Epithelial cell of proximal tubule (primary cell): ENCODE measurements at regions not wholly inside any gene's neighbourhood (a gene's known extent, or its start where the extent isn't known, plus 50 kb on each side); places are given as distances from the start of the nearest gene placed in this dataset.
"Not testable (repeated sequence)": the region's sequence is repeated elsewhere in the genome, so short reads cannot be mapped to it uniquely, and the experiment has no call there.

ENCODE experiments used
- DNase-seq: peaks from one replicate; pipeline ENCODE4 v3.0.0-alpha.2; 2011; ENCODE audit warnings: low read depth
- H3K4me3 ChIP-seq: 2 replicates; pipeline ENCODE4 v1.5.1; 2011; ENCODE audit warnings: low read depth, mild to moderate bottlenecking, low read length
- CTCF ChIP-seq: conservative IDR thresholded peaks from 2 replicates; pipeline ENCODE4 v1.5.1; 2012; ENCODE audit warnings: low read depth, mild to moderate bottlenecking, low read length

- no peak overlapping the region for H3K4me3 ChIP-seq
- no peak for TF ChIP-seq CTCF
- no peak for DNase-seq
Measured at GRCh38 chr10:8334631-8335030, 280.1 kb downstream of the GATA3 start.

GRCh38 chr10:8336629-8337331, 282.3 kb downstream of the GATA3 start:
- DNase-seq: no peak
- TF ChIP-seq CTCF: no peak
- H3K4me3 ChIP-seq: no peak overlapping the region

GRCh38 chr10:8337332-8337651, 282.8 kb downstream of the GATA3 start:
- no peak for TF ChIP-seq CTCF
- DNase-seq: no peak
- no peak overlapping the region for H3K4me3 ChIP-seq

GRCh38 chr10:8338177-8338766, 283.8 kb downstream of the GATA3 start:
- DNase-seq: no peak
- no peak overlapping the region for H3K4me3 ChIP-seq
- TF ChIP-seq CTCF: no peak

DNA sequence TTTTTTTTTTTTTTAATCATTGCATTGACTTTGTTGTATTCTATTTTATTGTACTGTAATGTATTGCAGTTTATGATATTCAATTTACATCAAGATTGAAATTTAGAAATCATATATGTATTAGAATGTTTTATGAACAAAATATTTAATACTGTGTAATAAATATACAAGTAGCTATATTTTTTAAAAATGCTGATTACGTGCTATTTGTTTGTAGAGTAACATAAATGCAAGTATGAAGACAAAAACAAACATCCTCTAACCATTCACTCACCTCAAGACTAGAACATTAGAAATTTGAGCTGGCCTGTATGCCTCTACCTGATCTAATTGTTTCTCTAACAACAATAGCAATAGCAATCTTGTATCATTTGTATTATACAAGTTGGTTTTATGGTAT, 290.3 kb downstream of the GATA3 start:
- DNase-seq: no peak
- no peak overlapping the region for H3K4me3 ChIP-seq
- TF ChIP-seq CTCF: no peak

GRCh38 chr10:8346861-8347260, 292.4 kb downstream of the GATA3 start:
- TF ChIP-seq CTCF: no peak
- DNase-seq: no peak
- H3K4me3 ChIP-seq: no peak overlapping the region

DNA sequence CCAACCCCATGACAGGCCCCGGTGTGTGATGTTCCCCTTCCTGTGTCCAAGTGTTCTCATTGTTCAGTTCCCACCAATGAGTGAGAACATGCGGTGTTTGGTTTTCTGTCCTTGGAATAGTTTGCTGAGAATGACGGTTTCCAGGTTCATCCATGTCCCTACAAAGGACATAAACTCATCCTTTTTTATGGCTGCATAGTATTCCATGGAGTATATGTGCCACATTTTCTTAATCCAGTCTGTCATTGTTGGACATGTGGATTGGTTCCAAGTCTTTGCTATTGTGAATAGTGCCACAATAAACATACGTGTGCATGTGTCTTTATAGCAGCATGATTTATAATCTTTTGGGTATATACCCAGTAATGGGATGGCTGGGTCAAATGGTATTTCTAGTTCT, 293.1 kb downstream of the GATA3 start:
- DNase-seq, H3K4me3 ChIP-seq: not testable (repeated sequence)
